HS-27A (cell line): ENCODE measurements at regions not wholly inside any gene's neighbourhood (a gene's known extent, or its start where the extent isn't known, plus 50 kb on each side); places are given as distances from the start of the nearest gene placed in this dataset.
"Not testable (repeated sequence)": the region's sequence is repeated elsewhere in the genome, so short reads cannot be mapped to it uniquely, and the experiment has no call there.

Experiments
- DNase-seq: peaks from one replicate; pipeline ENCODE4 v3.0.0-alpha.2; 2012; ENCODE audit warnings: low read depth, missing footprints

DNA sequence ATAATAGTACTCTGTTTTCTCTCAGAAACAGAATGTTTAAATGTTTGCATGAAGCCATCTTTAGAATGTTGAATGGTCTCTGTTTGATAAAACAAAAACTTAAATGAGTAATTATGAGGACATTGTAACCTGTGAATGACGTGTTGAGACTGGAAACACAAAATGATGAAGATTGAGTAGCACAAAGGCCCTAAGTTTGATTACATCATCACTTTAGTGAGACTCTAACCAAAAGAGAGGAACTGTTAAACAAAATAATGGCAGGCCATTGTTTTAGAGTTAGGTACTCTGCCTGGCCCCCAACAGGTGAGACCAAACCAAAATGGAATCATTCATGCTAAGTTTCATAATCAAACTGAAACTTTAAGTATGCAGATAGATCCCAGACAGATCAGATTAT lies 1561.7 kb upstream of the SLC39A10 start:
- DNase-seq, result no peak

- no peak for DNase-seq
These were observed 1566.6 kb upstream of the SLC39A10 start for GRCh38 chr2:194090251-194090905.

GRCh38 chr2:194087089-194087958 lies 1569.7 kb upstream of the SLC39A10 start:
- DNase-seq, result no peak

GRCh38 chr2:194086129-194086528 lies 1570.9 kb upstream of the SLC39A10 start:
- DNase-seq, result no peak

DNA sequence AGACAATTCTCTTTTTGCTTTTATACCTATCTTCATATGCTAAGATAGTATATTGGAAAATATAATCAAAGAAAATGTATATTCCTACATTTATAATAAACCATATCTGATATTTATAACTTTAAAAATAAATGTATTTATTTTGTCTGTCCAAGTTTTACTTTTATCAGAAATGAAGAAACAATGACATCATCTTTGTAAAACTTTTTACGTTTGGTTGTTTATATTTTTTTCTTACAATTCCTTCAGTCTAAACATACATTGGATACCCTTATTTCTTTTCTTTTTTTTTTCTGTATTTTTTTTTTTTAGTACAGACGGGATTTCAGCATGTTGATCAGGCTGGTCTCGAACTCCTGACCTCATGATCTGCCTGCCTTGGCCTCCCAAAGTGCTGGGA lies 1577.0 kb upstream of the SLC39A10 start:
- DNase-seq, result no peak

DNA sequence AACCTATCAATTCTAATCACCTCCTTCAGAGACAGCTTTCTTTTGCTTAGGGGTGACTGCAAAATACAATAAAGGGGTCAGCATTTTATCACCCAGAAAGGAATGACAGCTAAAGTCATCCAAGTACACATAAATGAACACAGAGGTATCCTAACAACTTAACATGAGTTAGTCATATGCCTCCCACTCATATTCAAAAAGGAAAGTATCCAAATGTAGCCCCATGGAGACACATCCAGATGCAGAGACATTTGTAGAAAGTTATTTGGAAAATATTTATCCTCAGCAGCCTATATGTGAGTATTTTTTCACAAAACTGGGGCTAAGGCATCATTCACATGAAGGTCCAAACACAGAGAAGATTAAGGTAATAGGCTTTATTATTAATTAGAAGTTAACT lies 1579.7 kb upstream of the SLC39A10 start:
- DNase-seq, result no peak

DNA sequence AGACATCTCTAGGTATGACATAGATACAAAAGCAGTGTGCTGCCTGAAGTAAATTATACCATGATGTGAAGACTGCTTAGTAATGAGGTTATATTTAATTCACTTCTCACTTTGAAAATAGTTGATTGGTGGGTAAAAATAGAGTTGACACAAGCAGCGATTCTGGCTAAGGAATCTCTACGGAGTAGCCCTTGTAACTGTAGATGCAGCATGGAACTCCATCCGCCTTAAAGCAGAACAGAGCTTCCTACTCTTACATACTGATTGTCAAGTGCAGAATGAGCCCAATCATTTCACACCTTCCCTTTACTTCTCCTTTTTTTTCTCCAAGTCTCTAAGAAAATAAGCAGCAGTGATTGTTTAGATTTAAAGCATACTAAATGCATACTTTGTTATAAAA lies 1594.6 kb upstream of the SLC39A10 start:
- no peak for DNase-seq

- DNase-seq, result no peak
These were observed 1596.8 kb upstream of the SLC39A10 start for GRCh38 chr2:194060269-194060668.

DNA sequence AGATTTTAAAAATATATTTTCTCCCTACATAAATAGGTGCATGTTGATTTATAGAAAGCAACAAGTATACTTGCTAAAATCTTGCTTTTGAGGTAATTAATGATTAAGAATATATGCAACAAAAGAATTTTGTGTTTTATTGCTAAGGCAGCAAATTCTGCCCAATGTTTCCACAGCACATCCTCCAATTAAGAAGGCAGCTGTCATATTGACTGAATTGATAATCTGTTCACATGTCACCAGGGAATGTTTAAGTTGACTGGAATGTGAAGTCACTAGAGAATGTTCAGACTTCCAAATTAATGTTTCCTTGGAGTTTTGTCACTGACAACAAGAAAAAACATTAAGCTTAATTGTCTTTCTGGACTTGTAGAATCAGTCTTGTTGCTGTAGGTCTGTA lies 1602.7 kb upstream of the SLC39A10 start:
- no peak for DNase-seq

- no peak for DNase-seq
These were observed 1612.7 kb upstream of the SLC39A10 start for GRCh38 chr2:194044321-194044720.

DNA sequence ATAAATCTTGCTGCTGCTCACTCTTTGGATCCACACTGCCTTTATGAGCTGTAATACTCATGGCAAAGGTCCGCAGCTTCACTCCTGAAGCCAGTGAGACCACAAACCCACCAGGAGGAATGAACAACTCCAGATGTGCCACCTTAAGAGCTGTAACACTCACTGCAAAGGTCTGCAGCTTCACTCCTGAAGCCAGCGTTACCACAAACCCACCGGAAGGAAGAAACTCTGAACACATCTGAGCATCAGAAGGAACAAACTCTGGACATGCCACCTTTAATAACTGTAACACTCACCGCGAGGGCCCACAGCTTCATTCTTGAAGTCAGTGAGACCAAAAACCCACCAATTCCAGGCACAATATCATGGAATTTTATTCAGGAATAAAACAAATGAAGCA lies 1635.9 kb upstream of the SLC39A10 start:
- not testable (repeated sequence) for DNase-seq

DNA sequence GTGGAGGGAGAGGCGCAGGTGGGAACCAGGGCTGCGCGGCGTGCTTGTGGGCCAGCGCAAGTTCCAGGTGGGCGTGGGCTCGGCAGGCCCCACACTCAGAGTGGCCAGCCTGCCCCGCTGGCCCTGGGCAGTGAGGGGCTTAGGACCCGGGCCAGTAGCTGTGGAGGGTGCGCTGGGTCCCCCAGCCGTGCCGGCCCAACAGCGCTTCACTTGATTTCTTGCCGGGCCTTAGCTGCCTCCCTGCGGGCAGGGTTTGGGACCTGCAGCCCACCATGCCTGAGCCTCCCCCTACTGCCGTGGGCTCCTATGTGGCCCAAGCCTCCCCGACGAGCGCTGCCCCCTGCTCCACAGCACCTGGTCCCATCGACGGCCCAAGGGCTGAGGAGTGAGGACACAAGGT lies 1636.9 kb upstream of the SLC39A10 start:
- DNase-seq, result no peak

- DNase-seq, result no peak
These were observed 1641.3 kb upstream of the SLC39A10 start for GRCh38 chr2:194015751-194016150.

DNA sequence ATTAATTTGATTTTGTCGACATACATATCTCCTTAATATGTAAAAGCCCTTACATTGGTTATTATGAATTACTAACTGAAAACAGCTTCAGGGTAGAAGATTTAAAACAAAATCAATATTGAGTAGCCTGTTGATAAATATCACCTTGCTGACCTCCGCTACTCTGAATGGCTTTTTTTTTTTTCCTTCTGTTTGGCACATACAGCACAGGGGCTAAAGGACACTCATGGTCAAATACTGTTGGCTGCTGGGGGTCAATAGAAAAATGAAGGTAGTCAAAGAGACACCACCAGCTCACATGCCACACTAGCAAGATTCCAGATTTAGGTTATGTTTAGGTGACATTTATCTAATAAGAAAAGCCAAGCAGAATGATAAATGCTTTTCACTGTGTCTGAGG lies 1642.4 kb upstream of the SLC39A10 start:
- no peak for DNase-seq

DNA sequence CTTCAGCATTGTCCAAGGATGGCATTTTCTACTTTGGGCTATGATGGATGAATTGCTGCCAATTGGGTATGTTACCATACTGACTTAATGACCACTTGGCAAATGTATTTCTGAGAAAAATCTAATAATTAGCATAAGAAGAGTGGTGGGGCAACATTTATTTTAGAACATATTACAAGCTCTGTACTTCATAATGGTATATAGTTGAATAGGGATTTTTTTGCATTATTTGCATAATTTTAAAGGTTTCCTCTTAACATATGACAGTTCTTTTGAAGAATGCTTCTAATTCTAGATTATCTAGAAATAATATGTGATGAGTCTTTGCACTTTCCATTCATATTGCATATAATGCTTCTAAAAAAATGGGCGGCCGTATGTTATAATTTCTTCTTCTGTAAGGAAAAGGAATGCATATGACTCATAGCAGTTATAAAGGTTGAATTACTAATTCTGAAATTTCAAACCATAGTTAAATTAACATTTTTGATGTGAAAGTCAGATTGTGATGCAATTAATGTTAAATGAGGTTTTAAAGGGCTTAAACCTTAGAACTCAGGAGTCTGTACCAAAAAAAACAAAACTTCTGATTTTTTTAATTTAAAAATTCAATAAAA lies 1652.3 kb upstream of the SLC39A10 start:
- no peak for DNase-seq

DNA sequence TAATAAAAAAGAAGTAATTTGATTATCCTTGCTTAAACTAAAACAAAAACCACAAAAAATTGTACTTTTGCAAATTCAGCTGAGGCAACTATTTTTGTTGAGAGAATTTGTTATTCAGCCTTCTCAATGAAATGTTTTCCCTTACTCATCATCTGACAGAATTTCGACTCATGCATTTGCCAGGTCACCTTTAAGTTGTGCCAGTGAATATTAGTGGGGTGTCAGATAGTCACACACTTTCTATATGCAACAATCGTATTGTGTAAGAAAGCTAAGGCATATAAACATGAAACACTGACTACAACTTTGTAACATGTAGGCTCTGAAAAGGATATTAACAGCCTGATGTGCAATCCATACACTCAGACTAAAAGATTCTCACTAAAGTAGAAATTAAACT lies 1653.1 kb upstream of the SLC39A10 start:
- no peak for DNase-seq

- no peak for DNase-seq
These were observed 1654.2 kb upstream of the SLC39A10 start for GRCh38 chr2:194002699-194003368.

GRCh38 chr2:193990868-193991267 lies 1666.2 kb upstream of the SLC39A10 start:
- DNase-seq, result no peak

GRCh38 chr2:193989645-193990044 lies 1667.4 kb upstream of the SLC39A10 start:
- DNase-seq, result no peak

- DNase-seq, result no peak
These were observed 1668.2 kb upstream of the SLC39A10 start for GRCh38 chr2:193988784-193989183.

GRCh38 chr2:193985272-193985671 lies 1671.8 kb upstream of the SLC39A10 start:
- no peak for DNase-seq

GRCh38 chr2:193980599-193980998 lies 1676.4 kb upstream of the SLC39A10 start:
- no peak for DNase-seq

DNA sequence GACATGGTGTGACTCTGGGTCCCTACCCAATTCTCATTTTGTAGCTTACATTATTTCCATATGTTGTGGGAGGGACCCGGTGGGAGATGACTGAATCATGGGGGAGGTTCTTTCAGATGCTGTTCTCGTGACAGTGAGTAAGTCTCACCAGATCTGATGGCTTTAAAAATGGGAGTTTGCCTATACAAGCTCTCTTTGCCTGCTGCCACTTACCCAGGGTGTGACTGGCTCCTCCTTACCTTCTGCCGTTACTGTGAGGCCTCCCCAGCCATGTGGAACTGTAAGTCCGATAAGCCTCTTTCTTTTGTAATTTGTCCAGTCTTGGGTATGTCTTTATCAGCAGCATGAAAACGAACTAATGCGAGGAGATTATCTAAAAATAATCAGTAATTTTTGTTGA lies 1683.2 kb upstream of the SLC39A10 start:
- DNase-seq, result no peak
